HG03565 (cell line): ENCODE measurements at regions not wholly inside any gene's neighbourhood (a gene's known extent, or its start where the extent isn't known, plus 50 kb on each side); places are given as distances from the start of the nearest gene placed in this dataset.

ENCODE experiments used
- ATAC-seq: cut with Tn5 transposase; IDR thresholded peaks from one replicate; pipeline ENCODE4 v1.9.1; 2021; ENCODE audit warnings: mild to moderate bottlenecking, moderate library complexity; ENCODE audit not compliant: unreplicated experiment

DNA sequence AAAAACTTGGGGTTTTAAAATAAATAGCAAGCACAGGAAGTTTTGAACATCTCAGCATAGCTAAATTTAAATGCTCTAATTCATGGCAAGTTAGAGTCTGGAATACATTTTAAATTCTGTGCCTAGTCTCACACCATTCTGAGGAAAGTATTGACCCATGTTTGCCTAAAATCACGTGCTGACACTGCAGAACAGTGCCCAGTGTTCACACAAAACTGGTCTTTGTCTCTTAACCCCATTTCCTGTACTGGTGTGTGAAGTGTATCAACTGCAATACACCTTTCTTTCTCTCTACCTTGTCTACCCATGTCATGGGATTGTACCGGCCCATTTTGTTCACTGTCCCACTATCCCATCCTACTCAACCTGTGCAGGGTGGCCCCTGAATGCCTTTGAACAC, 749.7 kb upstream of the POM121L12 start:
- ATAC-seq: no peak

DNA sequence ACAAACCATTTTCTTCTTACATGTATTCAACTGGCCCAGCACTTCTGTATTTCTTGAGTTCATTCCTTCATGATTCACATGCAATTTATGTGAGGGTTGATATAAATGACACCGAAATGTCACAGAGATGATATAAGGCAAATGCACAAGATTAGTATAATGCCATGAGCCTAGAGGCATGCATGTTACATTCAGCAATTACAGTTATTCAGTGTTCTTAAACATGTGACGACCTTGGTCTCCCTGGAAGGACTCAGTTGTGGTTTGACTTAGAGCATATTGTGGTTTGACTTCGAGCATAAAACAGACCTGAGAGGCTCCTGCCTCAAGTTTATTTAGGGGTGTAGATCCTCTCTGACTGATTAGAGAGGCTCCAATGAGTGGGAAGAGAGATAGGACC, 752.1 kb upstream of the POM121L12 start:
- no peak for ATAC-seq

DNA sequence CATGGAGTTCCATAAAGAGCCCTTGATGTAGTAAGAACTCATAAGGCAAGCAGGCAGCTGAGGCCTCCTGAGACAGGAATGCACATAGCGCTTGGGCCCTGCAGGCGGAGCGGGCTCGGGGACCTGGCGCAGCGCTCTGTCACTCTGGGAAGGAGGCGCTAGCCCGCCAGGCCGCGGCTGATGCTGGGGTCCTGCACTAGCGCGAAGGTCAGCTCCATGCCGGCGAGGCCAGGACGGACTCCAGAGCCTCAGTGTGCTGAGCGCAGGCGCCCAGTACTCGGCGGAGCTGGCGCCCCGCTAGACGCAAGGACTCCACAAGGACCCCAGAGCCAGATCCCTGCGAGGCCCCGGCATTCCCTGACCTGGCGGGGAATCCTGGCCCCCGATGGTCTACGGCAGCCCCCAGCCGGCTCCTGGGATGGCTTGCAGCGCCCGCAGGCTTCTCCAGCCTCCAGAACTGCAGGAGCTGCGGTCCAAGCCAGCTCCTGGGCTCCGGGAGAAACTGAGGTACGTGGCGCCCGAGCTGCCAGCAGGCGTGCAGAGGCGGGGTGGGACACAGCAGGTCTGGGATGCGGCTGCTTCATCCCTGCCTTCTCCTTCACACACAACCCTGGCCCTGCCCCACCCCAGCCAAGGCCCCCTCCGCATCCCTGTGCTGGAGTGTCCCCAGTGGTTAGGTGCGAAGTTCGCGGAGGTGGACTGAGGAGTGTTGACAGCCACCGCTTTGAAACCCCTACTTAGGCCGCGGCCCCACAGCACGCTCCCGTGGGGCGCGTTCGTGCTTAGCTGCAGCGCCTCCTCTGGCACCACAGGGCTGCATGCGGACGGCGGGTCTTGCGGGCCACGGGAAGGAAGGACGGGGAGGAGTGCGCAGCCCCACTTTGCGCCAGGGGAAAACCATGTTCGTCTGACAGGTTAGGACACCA, 761.5 kb upstream of the POM121L12 start:
- ATAC-seq: no peak

DNA sequence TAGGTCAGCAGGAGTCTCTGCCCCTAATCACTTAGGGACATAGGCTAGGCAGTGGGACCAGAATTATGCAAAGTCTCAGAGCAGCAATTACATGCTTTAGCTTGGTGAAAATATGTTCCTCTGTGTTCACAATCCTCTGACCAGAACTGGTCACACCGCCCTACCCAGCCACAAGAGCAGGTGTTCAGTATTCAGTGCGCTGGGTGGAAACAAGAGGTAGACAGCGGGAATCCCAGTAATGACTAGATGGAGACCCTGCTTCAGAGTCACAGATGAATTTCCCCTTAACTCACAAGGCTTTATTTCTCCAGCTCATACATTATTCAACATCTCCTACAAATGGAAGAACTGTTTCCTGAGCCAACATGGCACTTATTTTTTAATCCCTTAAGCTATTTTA, 763.7 kb upstream of the POM121L12 start:
- ATAC-seq: no peak

DNA sequence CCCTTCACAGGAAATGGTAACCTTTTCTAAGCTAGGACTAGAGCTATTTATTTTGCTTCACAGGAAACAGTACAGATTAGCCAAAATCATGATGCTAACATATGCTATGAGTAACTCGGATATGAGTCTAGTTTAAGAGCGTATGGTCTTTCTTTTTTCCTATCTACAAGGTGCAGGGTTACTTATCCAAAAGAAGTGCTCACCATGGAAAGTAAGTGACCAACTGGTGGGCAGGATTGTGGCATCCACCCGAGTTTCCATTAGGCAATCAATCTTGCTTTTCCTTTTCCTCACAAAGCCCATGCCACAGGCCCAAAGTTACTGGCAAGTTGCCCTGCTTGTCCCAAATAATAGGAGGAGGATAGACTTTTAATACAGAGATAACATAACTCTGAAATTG, 765.1 kb upstream of the POM121L12 start:
- no peak for ATAC-seq

DNA sequence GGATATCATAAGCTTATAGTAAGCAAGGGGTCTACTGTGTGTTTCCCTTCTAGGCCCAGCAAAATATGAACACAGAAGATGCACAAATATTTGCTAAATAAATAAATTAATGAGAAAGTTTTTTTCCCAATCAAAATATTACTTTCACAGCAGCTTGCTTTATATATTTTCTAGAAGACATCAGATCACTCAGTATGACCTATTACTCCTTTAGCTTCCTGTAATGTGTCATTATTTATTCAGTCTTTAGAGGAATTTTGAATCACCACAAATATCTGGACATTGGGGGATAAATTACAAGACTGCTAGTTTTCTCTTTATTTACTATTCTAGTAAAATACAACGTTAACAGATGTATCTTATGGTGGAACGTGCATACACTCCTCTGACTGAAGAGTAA, 765.8 kb upstream of the POM121L12 start:
- no peak for ATAC-seq

DNA sequence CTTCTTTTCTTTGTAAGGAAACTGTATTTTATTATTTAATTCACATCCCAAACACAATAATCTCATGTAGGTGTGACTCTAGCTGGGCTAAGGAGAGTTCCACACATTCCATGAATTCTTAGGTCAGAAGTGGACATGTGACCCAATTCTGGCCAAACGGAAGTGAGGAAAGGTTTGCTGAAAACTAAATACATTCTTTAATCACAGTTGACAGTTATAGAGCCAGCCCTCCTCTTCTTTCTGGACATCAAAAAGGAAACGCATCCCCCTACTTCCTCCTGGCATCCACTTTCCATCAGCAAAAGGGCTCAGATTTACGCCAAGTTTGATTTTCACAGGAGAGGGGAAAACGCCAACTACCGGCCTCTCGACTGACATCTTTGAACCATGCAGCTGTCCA, 774.4 kb upstream of the POM121L12 start:
- no peak for ATAC-seq

DNA sequence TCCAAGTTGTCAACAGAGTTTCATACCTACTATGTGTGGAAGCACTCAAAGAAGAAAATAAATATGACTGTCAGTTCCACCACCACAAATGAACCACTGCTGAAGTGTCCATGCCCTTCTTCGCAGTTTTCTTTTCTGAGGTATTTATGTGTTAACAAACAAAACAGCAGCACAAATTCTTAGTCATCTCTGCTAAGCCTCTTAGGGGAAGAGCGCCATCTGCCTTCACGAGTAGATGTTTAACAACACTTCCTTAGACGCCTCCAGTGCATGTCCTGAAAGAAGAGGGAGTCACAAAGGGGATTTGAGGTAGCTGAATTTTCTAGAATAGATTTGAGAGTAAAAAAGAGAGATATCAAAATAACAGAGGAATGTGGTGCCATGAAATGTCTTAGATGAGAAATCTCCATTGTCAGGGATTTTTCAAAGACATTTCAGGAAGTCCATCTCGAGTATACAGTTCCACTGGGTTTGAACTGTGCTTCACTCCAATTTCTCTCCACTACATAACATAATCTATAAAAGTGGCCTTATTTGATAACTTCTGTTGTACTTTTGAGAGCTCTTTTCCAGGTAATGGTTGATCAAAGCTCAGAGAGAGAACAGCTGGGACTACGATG, 775.3 kb upstream of the POM121L12 start:
- ATAC-seq: no peak

DNA sequence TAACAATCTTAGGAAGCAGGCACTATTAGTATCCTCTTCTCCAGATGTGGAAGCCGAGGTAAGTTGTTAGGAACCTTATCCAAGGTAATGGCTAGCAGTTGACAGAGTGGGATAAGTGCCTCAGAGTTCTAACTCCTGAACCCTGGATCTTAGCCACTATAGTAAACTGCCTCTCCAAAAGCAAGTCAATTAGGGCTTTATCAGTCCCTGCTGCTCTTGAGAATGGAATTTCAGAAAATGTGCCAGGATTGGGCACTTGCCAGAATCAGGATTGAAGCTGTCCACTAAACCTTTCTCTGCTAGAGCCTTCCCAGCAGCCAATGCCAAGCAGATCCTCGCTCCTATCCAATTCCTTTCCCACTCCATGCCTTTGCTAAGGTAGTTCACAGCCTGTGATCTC, 777.5 kb upstream of the POM121L12 start:
- ATAC-seq: no peak

DNA sequence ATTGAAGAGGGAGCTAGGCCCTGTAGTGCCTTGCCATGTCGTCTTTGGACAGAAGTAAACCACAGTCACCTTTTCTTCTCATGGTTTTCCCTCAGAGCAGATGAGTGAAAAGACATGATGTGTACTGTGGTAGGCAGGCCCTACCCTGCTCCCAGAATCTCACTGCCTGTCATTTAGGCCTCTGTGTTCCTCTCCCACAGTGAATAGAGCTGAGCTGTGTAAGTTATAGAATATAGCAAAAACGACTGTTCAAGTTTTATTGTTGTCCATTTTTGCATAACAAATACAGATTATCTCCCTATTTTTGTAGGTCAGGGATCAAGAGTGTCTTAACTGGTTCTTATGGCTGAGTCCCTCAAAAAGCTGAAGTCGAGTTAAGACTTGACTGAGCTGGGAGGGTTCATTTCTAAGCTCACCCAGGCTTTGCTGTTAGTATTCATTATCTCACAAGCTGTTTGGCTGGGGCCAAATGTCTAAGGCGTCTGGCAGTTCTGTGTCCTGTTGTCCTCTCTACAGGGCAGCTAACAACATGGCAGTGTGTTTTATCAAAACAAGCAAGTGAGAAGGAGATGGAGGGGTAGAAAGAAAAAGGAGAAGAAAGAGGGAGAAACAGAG, 780.9 kb upstream of the POM121L12 start:
- ATAC-seq: no peak

DNA sequence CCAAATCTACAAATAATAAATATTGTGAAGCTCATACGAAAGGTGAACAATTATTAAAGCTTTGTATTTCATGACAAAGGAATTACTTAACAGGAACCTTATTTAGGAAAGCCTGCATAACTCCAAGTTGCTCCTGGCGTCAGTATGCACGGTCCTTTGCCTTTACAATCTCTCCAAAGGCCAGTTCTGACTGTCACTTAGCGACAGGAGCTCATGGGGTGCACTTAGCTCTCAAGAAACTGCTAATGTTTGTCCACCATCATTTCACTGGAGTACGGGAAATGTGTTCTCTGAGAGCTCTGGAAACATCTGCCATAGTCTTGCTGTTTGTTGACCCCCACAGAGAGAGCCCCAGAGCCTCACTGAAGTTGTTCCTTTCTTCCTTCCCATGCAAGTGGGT, 781.5 kb upstream of the POM121L12 start:
- ATAC-seq: no peak

DNA sequence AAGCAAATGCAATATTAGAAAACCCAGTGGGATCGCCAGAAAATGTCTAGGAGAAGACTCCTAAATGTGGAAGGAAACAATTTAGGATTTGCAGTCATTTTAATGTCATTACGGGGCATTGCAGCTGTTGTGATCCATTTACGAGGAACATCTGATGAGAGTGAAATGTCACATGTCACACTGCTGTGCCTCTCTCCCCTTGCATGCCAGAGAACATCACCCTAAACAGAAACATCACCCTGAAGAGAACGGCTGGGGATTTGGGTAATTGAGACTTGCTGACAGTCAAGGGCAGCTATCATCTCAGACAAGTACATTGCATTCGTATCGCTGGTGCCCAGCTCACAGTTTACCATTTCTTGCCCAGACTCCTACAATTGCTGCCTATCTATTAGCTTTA, 785.7 kb upstream of the POM121L12 start:
- no peak for ATAC-seq

DNA sequence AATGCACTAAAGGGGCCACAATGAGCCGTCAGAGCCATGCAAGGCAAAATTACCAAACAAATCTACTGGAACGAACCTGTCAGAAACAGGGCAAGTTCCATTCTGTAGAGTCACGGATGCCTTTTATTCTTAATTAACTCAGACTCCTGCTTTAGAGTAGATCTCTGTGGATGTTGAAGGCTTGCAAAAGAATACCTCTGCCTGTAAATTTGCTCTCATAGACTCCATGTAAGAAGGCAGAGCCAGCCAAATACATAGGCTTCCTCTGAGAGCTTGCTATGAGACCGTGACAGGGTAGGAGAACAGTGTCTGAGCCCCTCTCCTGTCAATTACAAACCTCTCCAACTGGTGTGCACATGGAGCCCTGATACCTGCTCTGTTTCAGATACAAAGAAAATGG, 787.9 kb upstream of the POM121L12 start:
- no peak for ATAC-seq

DNA sequence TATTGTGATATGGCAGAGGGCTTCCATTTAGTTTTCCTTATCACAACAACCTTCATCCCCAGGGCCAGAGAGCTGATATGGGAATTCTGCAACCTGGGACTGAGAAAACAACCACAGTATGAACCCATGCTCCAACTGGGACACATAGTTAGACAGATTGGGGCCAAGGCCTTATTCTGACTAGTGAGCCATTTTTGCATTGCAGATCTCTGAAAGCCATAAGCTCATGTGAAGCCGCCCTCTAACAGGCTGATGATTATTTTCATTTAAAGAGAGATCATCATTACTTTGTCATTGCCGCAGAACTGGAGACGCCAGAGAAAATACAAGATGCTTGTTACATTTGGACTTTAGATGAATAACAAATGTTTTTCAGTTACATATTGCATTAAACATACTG, 791.7 kb upstream of the POM121L12 start:
- no peak for ATAC-seq

DNA sequence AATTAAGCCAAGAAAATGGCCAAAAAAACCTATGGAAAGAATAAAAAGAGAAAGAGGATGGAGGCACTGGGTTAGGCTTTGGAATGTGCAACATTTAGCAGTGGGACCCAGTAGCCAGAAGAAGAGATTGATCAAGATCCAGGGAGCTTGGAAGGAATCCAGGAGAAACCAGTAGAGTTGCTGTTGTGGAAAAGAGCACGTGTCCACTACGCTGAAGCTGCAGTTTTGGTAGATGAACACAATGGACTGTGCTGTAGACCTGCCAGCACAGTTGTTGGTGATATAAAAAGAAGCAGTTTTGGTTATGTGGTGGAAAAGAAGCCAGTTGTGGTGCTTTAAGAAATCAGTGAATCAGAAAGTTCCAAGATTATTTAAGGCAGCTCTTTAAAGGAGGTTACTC, 802.2 kb upstream of the POM121L12 start:
- ATAC-seq: no peak

DNA sequence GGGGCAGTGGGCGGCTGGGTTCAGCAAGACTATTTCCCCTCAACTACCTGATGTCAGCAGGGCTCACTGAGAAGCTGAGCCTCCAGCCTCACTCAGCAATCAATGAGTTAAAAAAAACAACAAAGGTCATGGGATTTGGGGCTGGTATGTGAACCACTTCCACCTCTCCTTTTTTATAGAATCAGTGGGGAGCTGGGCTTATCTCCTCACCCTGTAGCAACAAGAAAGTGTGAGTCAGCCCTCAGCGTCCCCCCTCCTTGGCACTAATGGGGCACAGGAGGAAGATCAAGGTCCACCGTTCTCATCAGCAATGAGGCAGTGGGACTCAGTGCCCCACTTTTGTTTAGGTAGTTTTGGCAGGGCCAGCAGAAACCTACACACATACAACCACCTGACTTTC, 823.5 kb upstream of the POM121L12 start:
- ATAC-seq: no peak

DNA sequence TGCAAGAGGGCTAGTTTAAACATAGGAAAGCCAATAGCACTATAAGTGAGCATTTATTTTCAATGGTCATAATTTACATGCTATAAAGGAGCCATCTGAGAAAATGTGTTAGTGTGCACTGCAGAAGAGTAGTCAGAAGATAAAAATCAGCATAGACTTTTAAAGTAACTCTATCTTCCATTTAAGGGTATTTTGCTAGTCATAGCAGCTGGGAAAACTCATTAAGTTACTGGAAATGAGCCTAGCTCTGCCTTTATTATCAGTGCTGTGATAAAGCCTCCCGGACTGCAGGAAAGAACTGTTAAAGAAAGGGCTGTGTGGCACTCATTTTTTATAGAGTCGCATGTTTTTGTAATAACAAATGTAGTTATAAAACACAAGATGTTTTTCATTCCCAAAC, 825.8 kb upstream of the POM121L12 start:
- no peak for ATAC-seq

DNA sequence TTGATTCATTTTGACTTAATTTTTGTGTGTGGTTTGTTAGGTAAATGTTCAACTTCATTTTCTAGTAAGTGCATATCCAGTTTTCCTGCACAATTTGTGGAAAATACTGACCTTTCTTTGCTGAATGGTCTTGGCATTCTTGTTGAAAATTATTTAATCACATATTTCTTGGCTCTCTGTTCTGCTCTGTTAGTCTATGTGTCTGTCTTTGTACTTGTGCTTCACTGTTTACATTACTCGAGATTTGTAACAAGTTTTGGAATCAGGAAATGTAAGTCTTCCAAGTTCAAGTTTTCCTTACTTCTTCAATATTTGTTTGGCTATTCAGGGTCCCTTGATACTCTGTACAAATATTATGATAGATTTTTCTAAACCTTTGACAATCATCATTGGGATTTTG, 838.2 kb upstream of the POM121L12 start:
- no peak for ATAC-seq

DNA sequence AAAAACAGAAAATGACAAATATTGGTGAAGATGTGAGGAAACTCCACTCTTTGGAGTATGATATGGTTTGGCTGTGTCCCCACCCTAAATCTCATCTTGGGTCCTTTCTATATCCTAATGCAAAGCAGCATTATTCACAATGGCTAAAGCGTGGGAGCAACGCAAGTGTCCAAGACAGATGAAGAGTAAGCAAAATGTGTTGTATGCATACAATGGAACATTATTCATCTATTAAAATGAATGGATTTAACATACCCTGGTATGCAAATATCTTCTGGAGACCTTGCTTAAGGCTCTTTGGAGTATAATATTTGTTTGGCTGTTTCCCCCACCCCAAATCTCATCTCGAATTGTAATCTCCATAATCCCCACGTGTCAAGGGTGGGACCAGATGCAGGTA, 839.8 kb upstream of the POM121L12 start:
- ATAC-seq: no peak

DNA sequence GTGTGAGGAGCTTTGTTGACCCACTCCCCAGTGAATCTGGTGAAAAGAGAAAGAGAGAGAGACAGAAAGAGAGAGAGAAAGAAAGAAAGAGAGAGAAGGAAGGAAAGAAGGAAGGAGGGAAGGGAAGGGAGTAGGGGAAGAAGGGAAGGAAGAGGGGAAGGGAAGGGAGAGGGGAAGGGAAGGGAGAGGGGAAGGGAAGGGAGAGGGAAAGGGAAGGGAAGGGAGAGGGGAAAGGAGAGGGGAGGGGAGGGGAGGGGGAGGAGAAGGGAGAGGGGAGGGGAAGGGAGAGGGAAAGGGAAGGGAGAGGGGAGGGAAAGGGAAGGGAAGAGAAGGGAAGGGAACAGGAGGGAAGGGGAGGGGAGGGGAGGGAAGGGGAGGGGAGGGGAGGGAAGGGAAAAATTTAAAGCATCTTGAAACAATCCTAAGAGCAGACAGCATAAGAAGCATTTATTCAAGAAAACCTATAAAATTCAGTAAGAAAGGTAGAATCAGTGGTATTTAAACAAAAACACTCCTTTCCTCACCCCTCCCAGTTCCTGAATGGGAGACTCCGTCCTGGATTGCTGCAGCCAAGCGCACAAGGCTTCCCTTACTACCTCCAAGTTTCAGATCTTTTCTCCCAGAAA, 846.2 kb upstream of the POM121L12 start:
- ATAC-seq: no peak

DNA sequence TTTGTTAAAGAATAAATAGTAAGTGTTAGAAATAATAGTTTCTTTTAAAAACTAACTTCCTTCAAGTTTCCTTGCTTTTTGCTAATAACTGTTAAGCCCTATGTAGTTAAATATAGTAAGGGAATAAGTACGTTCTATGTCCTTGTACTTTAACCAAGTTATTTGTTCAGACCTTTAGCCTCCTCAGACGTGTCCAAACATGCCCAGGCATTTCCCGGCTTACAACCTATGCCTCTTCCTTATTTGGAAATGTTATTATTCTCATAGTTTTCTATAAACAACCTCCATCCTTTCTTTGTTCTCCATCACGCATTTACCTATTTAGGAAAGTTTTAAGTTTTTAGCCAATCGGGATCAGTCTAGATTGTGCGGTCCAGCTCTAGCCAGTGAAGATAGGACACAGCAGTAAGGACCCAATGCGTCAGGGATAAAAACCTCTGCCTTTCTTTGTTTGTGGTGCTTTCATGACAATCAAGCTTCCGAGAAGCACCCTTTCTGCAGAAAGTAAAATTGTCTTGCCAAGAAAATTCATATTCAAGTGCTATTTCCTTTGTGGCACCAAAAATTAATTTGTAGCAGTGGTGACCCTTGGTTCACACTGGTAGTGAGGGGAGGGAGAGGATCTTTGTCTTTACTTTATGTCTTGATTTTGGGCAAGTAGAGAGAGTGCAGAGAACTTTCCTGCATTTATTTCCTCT, 851.3 kb upstream of the POM121L12 start:
- no peak for ATAC-seq
